SK-N-MC (cell line): ENCODE measurements at regions not wholly inside any gene's neighbourhood (a gene's known extent, or its start where the extent isn't known, plus 50 kb on each side); places are given as distances from the start of the nearest gene placed in this dataset.

Experiments used
- EZH2 ChIP-seq: fragments of 200-600 bp; sonication (generic); IDR thresholded peaks from one replicate; pipeline ENCODE4 v1.6.1; 2017; ENCODE audit warnings: antibody characterized with exemption
- POLR2AphosphoS5 ChIP-seq: IDR thresholded peaks from 2 replicates; pipeline ENCODE4 v1.6.1; 2012; ENCODE audit warnings: mild to moderate bottlenecking, low read depth, low read length, borderline replicate concordance

- TF ChIP-seq EZH2: no peak
- TF ChIP-seq POLR2AphosphoS5: no peak
These were observed 188.3 kb upstream of the MYT1L start for GRCh38 chr2:2519381-2519780.
